ENCODE measurements at regions not wholly inside any gene's neighbourhood (a gene's known extent, or its start where the extent isn't known, plus 50 kb on each side); places are given as distances from the start of the nearest gene placed in this dataset.

DNA sequence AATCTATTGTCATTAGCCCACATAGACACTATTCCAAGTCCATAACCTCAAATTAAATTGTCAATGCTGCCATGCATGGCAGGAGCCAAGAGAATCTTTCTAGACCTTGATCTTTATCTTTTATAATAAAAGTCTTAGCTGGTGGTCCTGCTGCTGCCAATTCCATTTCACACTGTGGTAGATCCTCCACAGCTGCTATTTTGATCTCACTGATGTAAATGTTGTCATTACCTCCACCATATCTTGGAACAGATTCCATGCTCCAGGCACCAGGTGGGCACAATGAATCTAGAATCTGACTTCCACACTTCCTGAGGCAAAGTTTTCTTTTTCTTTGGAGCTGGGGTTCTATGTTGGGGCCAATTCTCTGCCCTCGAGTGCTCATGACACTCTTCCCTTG is 161.2 kb downstream of the TMTC3 start (continued):
- TF ChIP-seq NFE2L2 (IDR thresholded peaks at IDR 0.05; ENCODE audit: low read depth, low read length): no peak
- no peak for TF ChIP-seq CHD1 (IDR thresholded peaks at IDR 0.05; ENCODE audit: low read depth, low read length)
- no peak for TF ChIP-seq MAZ (IDR thresholded peaks at IDR 0.05; ENCODE audit: borderline replicate concordance, low read depth, low read length)

DNA sequence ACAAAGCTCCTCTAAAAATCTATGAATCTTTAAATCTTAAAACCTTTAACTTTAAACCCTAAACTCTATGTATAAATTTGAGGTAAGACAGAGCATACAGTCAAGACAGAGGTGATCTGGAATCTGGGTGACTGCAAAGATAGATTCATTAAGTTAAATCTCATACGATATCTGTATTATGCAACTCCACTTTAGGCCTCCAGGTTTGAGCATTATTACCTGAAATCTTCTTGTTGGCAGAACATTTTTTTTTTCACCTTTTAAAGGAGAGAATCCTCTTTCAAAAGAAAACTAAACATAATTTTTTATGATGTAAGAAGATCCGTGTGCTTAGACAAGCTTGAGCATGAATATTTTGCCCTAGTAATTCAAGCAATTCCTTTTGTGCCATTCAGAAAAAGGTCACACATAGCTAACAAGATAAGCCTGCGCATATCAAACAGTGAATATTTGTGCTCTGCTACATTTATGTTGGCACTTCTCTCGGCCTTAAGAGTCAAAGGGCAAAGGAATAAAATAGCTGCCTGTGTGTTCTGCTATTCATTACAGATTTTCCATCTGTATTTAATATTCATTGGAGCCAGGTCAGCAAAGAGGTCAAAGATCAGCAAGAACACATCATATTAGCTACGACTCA is 163.3 kb downstream of the TMTC3 start:
- peak overlapping the region; percentile 42; the same call in 1 of the 3 replicates for H2BK15ac ChIP-seq (ENCODE audit: low read depth, low read length)
- peak overlapping the region; percentile 67; the same call in 1 of the 2 replicates for H2BK20ac ChIP-seq (ENCODE audit: low read depth, low read length)
- 80% methylated on average over 1 of the region's 5 CpGs; no CpG with 5 or more reads in 1 of the 2 experiments for WGBS, 2 experiments (ENCODE audit: extremely low coverage in 2 of 2, insufficient read length in 1 of 2)
- H3K4ac ChIP-seq (ENCODE audit: low read depth, low read length): peak overlapping the region; percentile 11; the same call in 1 of the 2 replicates
- no peaks in the 10 kb centered on the region for H3K27me3 ChIP-seq (ENCODE audit: control insufficient read depth, insufficient read depth, low read length)
- H3K23ac ChIP-seq (ENCODE audit: low read depth, low read length): peak overlapping the region; percentile 14; the same call in 1 of the 2 replicates
- no peak overlapping the region; the same call in 1 of the 2 replicates for H3K27ac ChIP-seq (ENCODE audit: insufficient read depth, low read length)
- no TSS peak for BruUV-seq (replicated peaks)
- no peak overlapping the region for H3K9ac ChIP-seq (ENCODE audit: low read depth, low read length)
- H2AFZ ChIP-seq (replicated peaks; ENCODE audit: low read length, poor library complexity): no peak overlapping the region
- no peak overlapping the region for H3K4me3 ChIP-seq (ENCODE audit: insufficient read depth, low read depth, low read length)
- H2AK9ac ChIP-seq (replicated peaks; ENCODE audit: low read depth, low read length, poor library complexity): no peak overlapping the region
- peaks cover 3% of the 10 kb centered on the region for H3K9me1 ChIP-seq (ENCODE audit: insufficient read depth, low read length)
- ATAC-seq (ENCODE audit: low read depth) (no peak), DNase-seq (no peak)
- 0 out of 2 replicates have a peak overlapping the region, but pooled peaks have one; percentile 19 for H3K14ac ChIP-seq (replicated peaks; ENCODE audit: low read depth, low read length)
- H3K4me1 ChIP-seq (ENCODE audit: control insufficient read depth, insufficient read depth, low read length): peaks cover 11% of the 10 kb centered on the region; the same call in 1 of the 2 replicates
- no peak overlapping the region for H3K4me2 ChIP-seq (ENCODE audit: low read depth, low read length)
- no peaks in the 10 kb centered on the region for H4K20me1 ChIP-seq (ENCODE audit: insufficient read depth, low read length)
- H2AK5ac ChIP-seq (ENCODE audit: low read depth, low read length): no peak overlapping the region
- no peak overlapping the region; the same call in 1 of the 2 replicates for H3K18ac ChIP-seq (ENCODE audit: low read depth, low read length)
- in situ Hi-C loops (cut with MboI; ENCODE audit: low sequenced_read_pairs) (no loop called here), dilution Hi-C loops (cut with HindIII; ENCODE audit: low sequenced_read_pairs, unreplicated experiment) (no loop called here), intact Hi-C loops (cut with micrococcal nuclease) (no loop called here)
- H2BK5ac ChIP-seq (ENCODE audit: low read depth, low read length, poor library complexity, severe bottlenecking): no peak overlapping the region
- H2BK120ac ChIP-seq (ENCODE audit: low read depth, low read length): peak overlapping the region; percentile 4; the same call in 1 of the 2 replicates
- no peaks in the 10 kb centered on the region for H3K9me3 ChIP-seq (ENCODE audit: control insufficient read depth, insufficient read depth, low read length)
- ChIA-PET CTCF (interaction anchor here (0.6 kb wide), 2 partner anchors 104 to 797 kb away, joined by 3 to 6 read pairs; no protein-coding TSS in a partner anchor), POLR2A (ENCODE audit: unreplicated experiment) (no interaction called here)
- H3K79me1 ChIP-seq (ENCODE audit: low read depth in 1 of 2, low read length in 2 of 2): 0 out of 4 replicates have a peak, but pooled peaks cover 0 to 3% of the 10 kb centered on the region in 2 experiments
- H4K5ac ChIP-seq (ENCODE audit: low read depth, low read length): no peak overlapping the region
- no peaks in the 10 kb centered on the region for H3K36me3 ChIP-seq (ENCODE audit: control insufficient read depth, insufficient read depth, low read length)
- no peak overlapping the region for H4K8ac ChIP-seq (ENCODE audit: low read depth in 2 of 2, low read length in 2 of 2)
- no peak overlapping the region for H3K56ac ChIP-seq (ENCODE audit: extremely low read depth, insufficient read depth, low read length)
- H4K91ac ChIP-seq (ENCODE audit: insufficient read depth, low read depth, low read length): no peak overlapping the region
- no peak for TF ChIP-seq BHLHE40 (IDR thresholded peaks at IDR 0.05; ENCODE audit: low read depth, low read length)
- TF ChIP-seq CEBPB (IDR thresholded peaks at IDR 0.05; ENCODE audit: low read depth, low read length): no peak
- TF ChIP-seq MXI1 (IDR thresholded peaks at IDR 0.05; ENCODE audit: borderline replicate concordance, low read depth, low read length): no peak
- TF ChIP-seq, protein P1, sequence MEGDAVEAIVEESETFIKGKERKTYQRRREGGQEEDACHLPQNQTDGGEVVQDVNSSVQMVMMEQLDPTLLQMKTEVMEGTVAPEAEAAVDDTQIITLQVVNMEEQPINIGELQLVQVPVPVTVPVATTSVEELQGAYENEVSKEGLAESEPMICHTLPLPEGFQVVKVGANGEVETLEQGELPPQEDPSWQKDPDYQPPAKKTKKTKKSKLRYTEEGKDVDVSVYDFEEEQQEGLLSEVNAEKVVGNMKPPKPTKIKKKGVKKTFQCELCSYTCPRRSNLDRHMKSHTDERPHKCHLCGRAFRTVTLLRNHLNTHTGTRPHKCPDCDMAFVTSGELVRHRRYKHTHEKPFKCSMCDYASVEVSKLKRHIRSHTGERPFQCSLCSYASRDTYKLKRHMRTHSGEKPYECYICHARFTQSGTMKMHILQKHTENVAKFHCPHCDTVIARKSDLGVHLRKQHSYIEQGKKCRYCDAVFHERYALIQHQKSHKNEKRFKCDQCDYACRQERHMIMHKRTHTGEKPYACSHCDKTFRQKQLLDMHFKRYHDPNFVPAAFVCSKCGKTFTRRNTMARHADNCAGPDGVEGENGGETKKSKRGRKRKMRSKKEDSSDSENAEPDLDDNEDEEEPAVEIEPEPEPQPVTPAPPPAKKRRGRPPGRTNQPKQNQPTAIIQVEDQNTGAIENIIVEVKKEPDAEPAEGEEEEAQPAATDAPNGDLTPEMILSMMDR (conservative IDR thresholded peaks at IDR 0.05; ENCODE audit: low read depth, low read length): no peak
- no peak for TF ChIP-seq RAD21 (IDR thresholded peaks at IDR 0.05; ENCODE audit: low read length)
- TF ChIP-seq NFE2L2 (IDR thresholded peaks at IDR 0.05; ENCODE audit: low read depth, low read length): no peak
- TF ChIP-seq, protein P2, sequence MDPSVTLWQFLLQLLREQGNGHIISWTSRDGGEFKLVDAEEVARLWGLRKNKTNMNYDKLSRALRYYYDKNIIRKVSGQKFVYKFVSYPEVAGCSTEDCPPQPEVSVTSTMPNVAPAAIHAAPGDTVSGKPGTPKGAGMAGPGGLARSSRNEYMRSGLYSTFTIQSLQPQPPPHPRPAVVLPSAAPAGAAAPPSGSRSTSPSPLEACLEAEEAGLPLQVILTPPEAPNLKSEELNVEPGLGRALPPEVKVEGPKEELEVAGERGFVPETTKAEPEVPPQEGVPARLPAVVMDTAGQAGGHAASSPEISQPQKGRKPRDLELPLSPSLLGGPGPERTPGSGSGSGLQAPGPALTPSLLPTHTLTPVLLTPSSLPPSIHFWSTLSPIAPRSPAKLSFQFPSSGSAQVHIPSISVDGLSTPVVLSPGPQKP (IDR thresholded peaks at IDR 0.05; ENCODE audit: borderline replicate concordance, low read depth, low read length): no peak
- no peak for TF ChIP-seq SMC3 (IDR thresholded peaks at IDR 0.05; ENCODE audit: low read depth, low read length)
- TF ChIP-seq FOS (IDR thresholded peaks at IDR 0.05; ENCODE audit: low read depth, low read length): no peak
- TF ChIP-seq, protein P3, sequence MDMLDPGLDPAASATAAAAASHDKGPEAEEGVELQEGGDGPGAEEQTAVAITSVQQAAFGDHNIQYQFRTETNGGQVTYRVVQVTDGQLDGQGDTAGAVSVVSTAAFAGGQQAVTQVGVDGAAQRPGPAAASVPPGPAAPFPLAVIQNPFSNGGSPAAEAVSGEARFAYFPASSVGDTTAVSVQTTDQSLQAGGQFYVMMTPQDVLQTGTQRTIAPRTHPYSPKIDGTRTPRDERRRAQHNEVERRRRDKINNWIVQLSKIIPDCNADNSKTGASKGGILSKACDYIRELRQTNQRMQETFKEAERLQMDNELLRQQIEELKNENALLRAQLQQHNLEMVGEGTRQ (IDR thresholded peaks at IDR 0.05; ENCODE audit: low read depth, low read length): no peak

All from IMR-90 (cell line).